ENCODE measurements at regions not wholly inside any gene's neighbourhood (a gene's known extent, or its start where the extent isn't known, plus 50 kb on each side); places are given as distances from the start of the nearest gene placed in this dataset.

GRCh38 chr9:105979290-105979689, 284.9 kb downstream of the TMEM38B start:
- no peak overlapping the region for H3T11ph ChIP-seq (ENCODE audit: low read length)
- no peak overlapping the region for H3K18ac ChIP-seq (ENCODE audit: insufficient read length, low read depth, low read length)
- H2BK12ac ChIP-seq (ENCODE audit: insufficient read length, low read depth, low read length): no peak overlapping the region
- H3K4me1 ChIP-seq (ENCODE audit: insufficient read depth, low read length): peaks cover 5% of the 10 kb centered on the region; the same call in 1 of the 2 replicates
- H3K9ac ChIP-seq (ENCODE audit: extremely low read depth, insufficient read length, low read length): no peak overlapping the region
- no peak overlapping the region for H2BK20ac ChIP-seq (ENCODE audit: low read depth, low read length, poor library complexity, severe bottlenecking)
- no peak overlapping the region for H2BK15ac ChIP-seq (ENCODE audit: low read depth, low read length)
- no peak overlapping the region for H3K56ac ChIP-seq (ENCODE audit: insufficient read length, low read depth, low read length)
- no peaks in the 10 kb centered on the region for H3K9me3 ChIP-seq (ENCODE audit: control insufficient read depth, low read depth, low read length)
- no peak for DNase-seq
- no peak overlapping the region for H3K4me3 Mint-ChIP-seq
- H2BK120ac ChIP-seq (ENCODE audit: low read depth, low read length, poor library complexity, severe bottlenecking): no peak overlapping the region
- no peak overlapping the region for H2AK5ac ChIP-seq (ENCODE audit: insufficient read length, low read length)
- no peak overlapping the region for H3K23ac ChIP-seq (ENCODE audit: insufficient read length, low read depth, low read length)
- no peak overlapping the region for H4K5ac ChIP-seq (ENCODE audit: insufficient read length, low read depth, low read length)
- H3K27me3 ChIP-seq (ENCODE audit: insufficient read depth, low read length): no peaks in the 10 kb centered on the region; the same call in 1 of the 2 replicates
- no peaks in the 10 kb centered on the region for H3K79me1 ChIP-seq (ENCODE audit: insufficient read depth, low read depth, low read length, poor library complexity, severe bottlenecking)
- H3K23me2 ChIP-seq (ENCODE audit: insufficient read length, low read depth, low read length, poor library complexity, severe bottlenecking): no peaks in the 10 kb centered on the region
- H3K14ac ChIP-seq (ENCODE audit: insufficient read depth, low read length): no peak overlapping the region
- H3K27ac Mint-ChIP-seq: no peak overlapping the region
- peaks cover 32 to 36% of the 10 kb centered on the region in 2 experiments for H3K4me1 Mint-ChIP-seq
- no peak overlapping the region for H3K4me2 ChIP-seq (ENCODE audit: insufficient read depth, insufficient read length, low read length)
- TF ChIP-seq, protein P1, sequence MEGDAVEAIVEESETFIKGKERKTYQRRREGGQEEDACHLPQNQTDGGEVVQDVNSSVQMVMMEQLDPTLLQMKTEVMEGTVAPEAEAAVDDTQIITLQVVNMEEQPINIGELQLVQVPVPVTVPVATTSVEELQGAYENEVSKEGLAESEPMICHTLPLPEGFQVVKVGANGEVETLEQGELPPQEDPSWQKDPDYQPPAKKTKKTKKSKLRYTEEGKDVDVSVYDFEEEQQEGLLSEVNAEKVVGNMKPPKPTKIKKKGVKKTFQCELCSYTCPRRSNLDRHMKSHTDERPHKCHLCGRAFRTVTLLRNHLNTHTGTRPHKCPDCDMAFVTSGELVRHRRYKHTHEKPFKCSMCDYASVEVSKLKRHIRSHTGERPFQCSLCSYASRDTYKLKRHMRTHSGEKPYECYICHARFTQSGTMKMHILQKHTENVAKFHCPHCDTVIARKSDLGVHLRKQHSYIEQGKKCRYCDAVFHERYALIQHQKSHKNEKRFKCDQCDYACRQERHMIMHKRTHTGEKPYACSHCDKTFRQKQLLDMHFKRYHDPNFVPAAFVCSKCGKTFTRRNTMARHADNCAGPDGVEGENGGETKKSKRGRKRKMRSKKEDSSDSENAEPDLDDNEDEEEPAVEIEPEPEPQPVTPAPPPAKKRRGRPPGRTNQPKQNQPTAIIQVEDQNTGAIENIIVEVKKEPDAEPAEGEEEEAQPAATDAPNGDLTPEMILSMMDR (conservative IDR thresholded peaks at IDR 0.05): no peak
- H2BK5ac ChIP-seq (ENCODE audit: insufficient read length, low read length): no peak overlapping the region
- H3K4ac ChIP-seq (ENCODE audit: low read depth, low read length): no peak overlapping the region
- no peaks in the 10 kb centered on the region for H3K9me3 Mint-ChIP-seq
- H3K79me2 ChIP-seq (ENCODE audit: insufficient read depth, low read length): no peaks in the 10 kb centered on the region
- WGBS (ENCODE audit: extremely low coverage, insufficient read length, low lambda C conversion rate): no CpG with 5 or more reads among the region's 2 CpGs
- peaks cover 33% of the 10 kb centered on the region for H3K27me3 Mint-ChIP-seq (ENCODE audit: low read depth)
- H4K20me1 ChIP-seq (ENCODE audit: control insufficient read depth, insufficient read depth, insufficient read length): no peaks in the 10 kb centered on the region
- no peak overlapping the region for H2AFZ ChIP-seq (ENCODE audit: low read length)
- H4K91ac ChIP-seq (ENCODE audit: insufficient read length, low read depth, low read length): no peak overlapping the region
- no peak overlapping the region for H4K8ac ChIP-seq (replicated peaks; ENCODE audit: insufficient read length, low read depth, low read length)
- H3K36me3 Mint-ChIP-seq (ENCODE audit: insufficient read depth in 1 of 3, low read depth in 3 of 3): no peaks in the 10 kb centered on the region
- H3K27ac ChIP-seq (ENCODE audit: insufficient read length, low read depth, low read length): no peak overlapping the region

Measured in H9 (cell line).